HL-60 (cell line): ENCODE measurements at regions not wholly inside any gene's neighbourhood (a gene's known extent, or its start where the extent isn't known, plus 50 kb on each side); places are given as distances from the start of the nearest gene placed in this dataset.

Experiments used
- GABPA ChIP-seq: IDR thresholded peaks from 2 replicates; pipeline ENCODE4 v1.6.1; 2012; ENCODE audit warnings: low read depth
- POLR2AphosphoS5 ChIP-seq: IDR thresholded peaks from 2 replicates; pipeline ENCODE4 v1.6.1; 2012; ENCODE audit warnings: low read depth
- SPI1 ChIP-seq: IDR thresholded peaks from 2 replicates; pipeline ENCODE4 v1.6.1; 2012; ENCODE audit warnings: low read depth, mild to moderate bottlenecking, borderline replicate concordance
- TF ChIP-seq, protein P1 (sequence below): IDR thresholded peaks from one replicate; pipeline ENCODE4 v1.5.1; 2011; ENCODE audit warnings: low read length, control low read depth, inconsistent platforms; ENCODE audit not compliant: insufficient read depth
- TF ChIP-seq, protein P2 (sequence below): IDR thresholded peaks from 2 replicates; pipeline ENCODE4 v1.6.1; 2012; ENCODE audit warnings: low read depth; ENCODE audit not compliant: insufficient replicate concordance

DNA sequence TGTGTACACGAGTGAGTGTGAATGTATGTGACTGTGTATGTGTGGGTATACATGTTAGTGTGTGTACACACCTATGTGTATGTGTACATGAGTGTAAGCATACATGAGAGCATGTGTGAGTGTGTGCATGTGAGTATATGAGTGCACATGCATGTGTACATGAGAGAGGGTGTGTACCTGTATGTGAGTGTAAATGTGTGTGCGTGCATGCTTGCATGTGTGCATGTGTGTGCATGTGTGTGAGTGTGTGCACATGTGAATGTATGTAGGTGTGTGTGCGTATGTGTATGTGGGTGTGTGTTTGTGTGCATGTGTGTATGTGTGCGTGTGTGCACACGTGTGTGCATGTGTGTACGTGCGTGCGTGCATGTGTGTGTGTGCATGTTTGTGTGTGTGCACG is 183.4 kb downstream of the BMP7 start:
- TF ChIP-seq, protein P1, sequence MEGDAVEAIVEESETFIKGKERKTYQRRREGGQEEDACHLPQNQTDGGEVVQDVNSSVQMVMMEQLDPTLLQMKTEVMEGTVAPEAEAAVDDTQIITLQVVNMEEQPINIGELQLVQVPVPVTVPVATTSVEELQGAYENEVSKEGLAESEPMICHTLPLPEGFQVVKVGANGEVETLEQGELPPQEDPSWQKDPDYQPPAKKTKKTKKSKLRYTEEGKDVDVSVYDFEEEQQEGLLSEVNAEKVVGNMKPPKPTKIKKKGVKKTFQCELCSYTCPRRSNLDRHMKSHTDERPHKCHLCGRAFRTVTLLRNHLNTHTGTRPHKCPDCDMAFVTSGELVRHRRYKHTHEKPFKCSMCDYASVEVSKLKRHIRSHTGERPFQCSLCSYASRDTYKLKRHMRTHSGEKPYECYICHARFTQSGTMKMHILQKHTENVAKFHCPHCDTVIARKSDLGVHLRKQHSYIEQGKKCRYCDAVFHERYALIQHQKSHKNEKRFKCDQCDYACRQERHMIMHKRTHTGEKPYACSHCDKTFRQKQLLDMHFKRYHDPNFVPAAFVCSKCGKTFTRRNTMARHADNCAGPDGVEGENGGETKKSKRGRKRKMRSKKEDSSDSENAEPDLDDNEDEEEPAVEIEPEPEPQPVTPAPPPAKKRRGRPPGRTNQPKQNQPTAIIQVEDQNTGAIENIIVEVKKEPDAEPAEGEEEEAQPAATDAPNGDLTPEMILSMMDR: no peak
- TF ChIP-seq POLR2AphosphoS5 (no peak), GABPA (no peak), SPI1 (no peak)
- TF ChIP-seq, protein P2, sequence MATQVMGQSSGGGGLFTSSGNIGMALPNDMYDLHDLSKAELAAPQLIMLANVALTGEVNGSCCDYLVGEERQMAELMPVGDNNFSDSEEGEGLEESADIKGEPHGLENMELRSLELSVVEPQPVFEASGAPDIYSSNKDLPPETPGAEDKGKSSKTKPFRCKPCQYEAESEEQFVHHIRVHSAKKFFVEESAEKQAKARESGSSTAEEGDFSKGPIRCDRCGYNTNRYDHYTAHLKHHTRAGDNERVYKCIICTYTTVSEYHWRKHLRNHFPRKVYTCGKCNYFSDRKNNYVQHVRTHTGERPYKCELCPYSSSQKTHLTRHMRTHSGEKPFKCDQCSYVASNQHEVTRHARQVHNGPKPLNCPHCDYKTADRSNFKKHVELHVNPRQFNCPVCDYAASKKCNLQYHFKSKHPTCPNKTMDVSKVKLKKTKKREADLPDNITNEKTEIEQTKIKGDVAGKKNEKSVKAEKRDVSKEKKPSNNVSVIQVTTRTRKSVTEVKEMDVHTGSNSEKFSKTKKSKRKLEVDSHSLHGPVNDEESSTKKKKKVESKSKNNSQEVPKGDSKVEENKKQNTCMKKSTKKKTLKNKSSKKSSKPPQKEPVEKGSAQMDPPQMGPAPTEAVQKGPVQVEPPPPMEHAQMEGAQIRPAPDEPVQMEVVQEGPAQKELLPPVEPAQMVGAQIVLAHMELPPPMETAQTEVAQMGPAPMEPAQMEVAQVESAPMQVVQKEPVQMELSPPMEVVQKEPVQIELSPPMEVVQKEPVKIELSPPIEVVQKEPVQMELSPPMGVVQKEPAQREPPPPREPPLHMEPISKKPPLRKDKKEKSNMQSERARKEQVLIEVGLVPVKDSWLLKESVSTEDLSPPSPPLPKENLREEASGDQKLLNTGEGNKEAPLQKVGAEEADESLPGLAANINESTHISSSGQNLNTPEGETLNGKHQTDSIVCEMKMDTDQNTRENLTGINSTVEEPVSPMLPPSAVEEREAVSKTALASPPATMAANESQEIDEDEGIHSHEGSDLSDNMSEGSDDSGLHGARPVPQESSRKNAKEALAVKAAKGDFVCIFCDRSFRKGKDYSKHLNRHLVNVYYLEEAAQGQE: no peak
